Mucosa of rectum (tissue), 2 donors: ENCODE measurements at regions not wholly inside any gene's neighbourhood (a gene's known extent, or its start where the extent isn't known, plus 50 kb on each side); places are given as distances from the start of the nearest gene placed in this dataset.

Experiments
- H3K27ac ChIP-seq, 2 donors: one replicate each; pipeline ENCODE4 v1.7.0; 2013; ENCODE audit warnings: inconsistent platforms in 2 of 2, low read depth in 2 of 2, low read length in 2 of 2
- H3K27me3 ChIP-seq, 2 donors: one replicate each; pipeline ENCODE4 v1.7.0; 2013; ENCODE audit warnings: low read length in 2 of 2; ENCODE audit not compliant: control insufficient read depth in 2 of 2, insufficient read depth in 2 of 2
- H3K36me3 ChIP-seq, 2 donors: one replicate each; pipeline ENCODE4 v1.7.0; 2013; ENCODE audit warnings: low read length in 2 of 2; ENCODE audit not compliant: control insufficient read depth in 2 of 2, insufficient read depth in 2 of 2
- H3K4me1 ChIP-seq, 2 donors: one replicate each; pipeline ENCODE4 v1.7.0; 2013; ENCODE audit warnings: low read length in 2 of 2, mild to moderate bottlenecking in 1 of 2; ENCODE audit not compliant: control insufficient read depth in 2 of 2, insufficient read depth in 2 of 2
- H3K4me3 ChIP-seq, 2 donors: one replicate each; pipeline ENCODE4 v1.7.0; 2013; ENCODE audit warnings: low read length in 2 of 2
- H3K9ac ChIP-seq, 2 donors: one replicate each; pipeline ENCODE4 v1.7.0; 2013; ENCODE audit warnings: low read length in 2 of 2, low read depth in 1 of 2, mild to moderate bottlenecking in 1 of 2
- H3K9me3 ChIP-seq, 2 donors: one replicate each; pipeline ENCODE4 v1.7.0; 2013; ENCODE audit warnings: low read length in 2 of 2; ENCODE audit not compliant: control insufficient read depth in 2 of 2
- donor health status: healthy.
- donor health status: Normal muscosa, but diverticular disease.

GRCh38 chr3:117246771-117247555 is 537.4 kb downstream of the TUSC7 start:
- H3K27ac ChIP-seq = no peak overlapping the region
- H3K4me3 ChIP-seq = no peak overlapping the region
- no peaks in the 10 kb centered on the region for H3K4me1 ChIP-seq
- no peaks in the 10 kb centered on the region for H3K36me3 ChIP-seq
- no peak overlapping the region for H3K9ac ChIP-seq
- H3K27me3 ChIP-seq = no peaks in the 10 kb centered on the region
- no peaks in the 10 kb centered on the region for H3K9me3 ChIP-seq

- Histone ChIP-seq H3K27ac (no peak overlapping the region), H3K4me3 (no peak overlapping the region), H3K9me3 (no peaks in the 10 kb centered on the region), H3K4me1 (no peaks in the 10 kb centered on the region), H3K36me3 (no peaks in the 10 kb centered on the region), H3K27me3 (no peaks in the 10 kb centered on the region), H3K9ac (no peak overlapping the region)
Observed at GRCh38 chr3:117248153-117248552, 538.6 kb downstream of the TUSC7 start.

- Histone ChIP-seq H3K9ac (no peak overlapping the region), H3K4me3 (no peak overlapping the region), H3K27ac (no peak overlapping the region), H3K9me3 (no peaks in the 10 kb centered on the region), H3K36me3 (no peaks in the 10 kb centered on the region), H3K4me1 (no peaks in the 10 kb centered on the region), H3K27me3 (no peaks in the 10 kb centered on the region)
Observed at GRCh38 chr3:117252208-117252607, 542.6 kb downstream of the TUSC7 start.

- Histone ChIP-seq H3K36me3 (no peaks in the 10 kb centered on the region), H3K9me3 (no peaks in the 10 kb centered on the region), H3K27me3 (no peaks in the 10 kb centered on the region), H3K9ac (no peak overlapping the region), H3K4me1 (no peaks in the 10 kb centered on the region), H3K4me3 (no peak overlapping the region), H3K27ac (no peak overlapping the region)
Observed at GRCh38 chr3:117252651-117253050, 543.1 kb downstream of the TUSC7 start.

GRCh38 chr3:117253636-117254035 is 544.1 kb downstream of the TUSC7 start:
- Histone ChIP-seq H3K27ac (no peak overlapping the region), H3K9ac (no peak overlapping the region), H3K4me1 (no peaks in the 10 kb centered on the region), H3K36me3 (no peaks in the 10 kb centered on the region), H3K9me3 (no peaks in the 10 kb centered on the region), H3K4me3 (no peak overlapping the region), H3K27me3 (no peaks in the 10 kb centered on the region)

GRCh38 chr3:117254985-117255384 is 545.4 kb downstream of the TUSC7 start:
- no peaks in the 10 kb centered on the region for H3K4me1 ChIP-seq
- H3K4me3 ChIP-seq = no peak overlapping the region
- H3K27ac ChIP-seq = no peak overlapping the region
- H3K9me3 ChIP-seq = no peaks in the 10 kb centered on the region
- no peak overlapping the region for H3K9ac ChIP-seq
- H3K27me3 ChIP-seq = no peaks in the 10 kb centered on the region
- H3K36me3 ChIP-seq = no peaks in the 10 kb centered on the region

- no peak overlapping the region for H3K4me3 ChIP-seq
- no peaks in the 10 kb centered on the region for H3K36me3 ChIP-seq
- H3K9me3 ChIP-seq = no peaks in the 10 kb centered on the region
- H3K27me3 ChIP-seq = no peaks in the 10 kb centered on the region
- no peak overlapping the region for H3K9ac ChIP-seq
- H3K27ac ChIP-seq = no peak overlapping the region
- H3K4me1 ChIP-seq = no peaks in the 10 kb centered on the region
Observed at GRCh38 chr3:117255736-117256135, 546.2 kb downstream of the TUSC7 start.

GRCh38 chr3:117261983-117262421 is 552.4 kb downstream of the TUSC7 start:
- Histone ChIP-seq H3K9me3 (no peaks in the 10 kb centered on the region), H3K4me1 (peaks cover 0 to 5% of the 10 kb centered on the region in 2 donors)

GRCh38 chr3:117263270-117263669 is 553.7 kb downstream of the TUSC7 start:
- no peak overlapping the region for H3K9ac ChIP-seq
- H3K4me1 ChIP-seq = peaks cover 0 to 5% of the 10 kb centered on the region in 2 donors
- H3K9me3 ChIP-seq = no peaks in the 10 kb centered on the region
- no peak overlapping the region for H3K4me3 ChIP-seq
- H3K27ac ChIP-seq = no peak overlapping the region
- no peaks in the 10 kb centered on the region for H3K36me3 ChIP-seq
- H3K27me3 ChIP-seq = no peaks in the 10 kb centered on the region

More at GRCh38 chr3:117261983-117262421, 552.4 kb downstream of the TUSC7 start:
- Histone ChIP-seq H3K9ac (no peak overlapping the region), H3K27me3 (no peaks in the 10 kb centered on the region), H3K36me3 (no peaks in the 10 kb centered on the region), H3K27ac (peak overlapping the region; percentile 49 to 79), H3K4me3 (no peak overlapping the region)

GRCh38 chr3:117263745-117264144 is 554.2 kb downstream of the TUSC7 start:
- H3K4me1 ChIP-seq = peaks cover 0 to 5% of the 10 kb centered on the region in 2 donors
- H3K36me3 ChIP-seq = no peaks in the 10 kb centered on the region
- no peaks in the 10 kb centered on the region for H3K9me3 ChIP-seq
- no peak overlapping the region for H3K4me3 ChIP-seq
- H3K27ac ChIP-seq = no peak overlapping the region
- no peaks in the 10 kb centered on the region for H3K27me3 ChIP-seq
- no peak overlapping the region for H3K9ac ChIP-seq
